ENCODE measurements at regions not wholly inside any gene's neighbourhood (a gene's known extent, or its start where the extent isn't known, plus 50 kb on each side); places are given as distances from the start of the nearest gene placed in this dataset.
A peak's percentile ranks its signal among the peaks of the same experiment; 100 is the strongest.

DNA sequence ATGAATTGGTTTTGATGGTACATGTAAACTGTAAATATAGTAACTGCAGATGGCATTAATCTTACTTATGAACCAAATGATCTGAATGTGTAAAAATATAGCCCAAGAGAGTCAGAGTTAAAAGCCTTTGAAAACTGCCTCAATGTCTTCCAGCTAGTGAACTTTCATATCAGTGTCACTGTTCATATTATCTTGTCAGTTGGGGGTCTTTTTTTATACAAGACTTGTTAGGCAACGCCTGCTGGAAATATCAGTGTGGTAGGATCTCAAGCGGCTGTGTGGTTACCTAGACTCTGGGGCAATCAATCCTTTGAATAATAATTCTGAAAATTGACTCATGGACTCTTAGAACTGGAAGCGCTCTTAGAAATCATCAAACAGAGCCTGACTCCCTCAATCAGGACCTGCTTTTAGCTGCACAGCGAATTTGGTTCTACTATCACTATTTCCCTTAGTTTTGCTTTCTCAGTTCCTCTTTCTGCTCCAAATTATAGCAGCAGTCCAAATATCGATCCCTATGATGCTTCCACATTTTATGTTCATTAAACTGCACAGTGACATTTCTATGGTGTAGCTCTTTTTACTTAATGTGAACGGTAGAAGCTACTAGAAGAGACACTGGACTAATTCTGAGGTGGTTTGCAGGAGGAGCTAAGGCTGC lies 100.1 kb upstream of the COL1A2 start:
- Histone ChIP-seq H2BK120ac (ENCODE audit: insufficient read depth, low read length, poor library complexity) (no peak overlapping the region), H3K27ac (ENCODE audit: low read depth, low read length) (no peak overlapping the region), H2BK12ac (ENCODE audit: low read length) (no peak overlapping the region), H4K12ac (ENCODE audit: low read depth, low read length) (no peak overlapping the region), H2BK5ac (ENCODE audit: low read depth, low read length, poor library complexity) (no peak overlapping the region), H3K23ac (ENCODE audit: low read length) (no peak overlapping the region), H3K79me1 (ENCODE audit: low read length) (peaks cover 10% of the 10 kb centered on the region), H3K14ac (ENCODE audit: low read length) (no peak overlapping the region), H3K9ac (ENCODE audit: low read length) (no peak overlapping the region), H2AK5ac (ENCODE audit: low read length) (no peak overlapping the region), H3K4me3 (ENCODE audit: low read depth, low read length) (no peak overlapping the region), H4K91ac (ENCODE audit: low read depth, low read length) (no peak overlapping the region), H3K27me3 (ENCODE audit: insufficient read depth, low read length) (no peaks in the 10 kb centered on the region), H3K9me3 (ENCODE audit: insufficient read depth, low read depth, low read length) (no peaks in the 10 kb centered on the region), H3K18ac (ENCODE audit: low read length) (no peak overlapping the region), H2AFZ (ENCODE audit: insufficient read depth, low read length, poor library complexity) (no peak overlapping the region), H3K79me2 (ENCODE audit: control insufficient read depth, insufficient read depth, low read length, poor library complexity) (no peaks in the 10 kb centered on the region), H3K4me1 (ENCODE audit: control insufficient read depth in 1 of 2, insufficient read depth in 2 of 2, low read length in 2 of 2) (peaks cover 0 to 12% of the 10 kb centered on the region in 2 experiments), H3K36me3 (ENCODE audit: control insufficient read depth in 1 of 2, insufficient read depth in 2 of 2, low read length in 2 of 2) (no peaks in the 10 kb centered on the region), H3K4ac (ENCODE audit: low read depth, low read length) (no peak overlapping the region), H4K8ac (ENCODE audit: low read depth, low read length) (no peak overlapping the region), H3K4me2 (ENCODE audit: low read length) (no peak overlapping the region)
- no peak for DNase-seq
- no CpG with 5 or more reads among the region's 6 CpGs for WGBS (ENCODE audit: extremely low coverage, insufficient coverage, insufficient read length)

DNA sequence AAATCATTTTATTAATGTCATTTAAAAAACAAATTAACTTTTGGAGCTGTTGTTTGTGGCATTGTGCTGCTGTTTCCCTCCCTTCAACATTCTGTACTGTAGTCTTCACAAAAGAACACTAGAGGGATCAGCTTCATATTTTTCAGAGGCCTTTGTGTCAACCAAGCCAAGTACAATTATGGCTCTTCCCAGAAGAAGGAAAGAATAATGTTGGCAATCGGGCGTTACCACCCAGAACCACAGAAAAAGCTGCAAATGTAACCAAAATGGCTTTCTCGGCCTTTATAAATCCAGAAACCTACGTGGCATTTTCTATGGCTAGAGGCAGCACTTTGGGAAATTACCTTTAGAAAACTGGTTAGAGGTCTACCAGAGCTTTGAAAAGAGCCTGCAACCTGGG lies 98.8 kb upstream of the COL1A2 start:
- H2BK120ac ChIP-seq (ENCODE audit: insufficient read depth, low read length, poor library complexity), result no peak overlapping the region
- H3K27me3 ChIP-seq (ENCODE audit: insufficient read depth, low read length), result no peaks in the 10 kb centered on the region
- H3K23ac ChIP-seq (ENCODE audit: low read length), result no peak overlapping the region
- H2BK5ac ChIP-seq (ENCODE audit: low read depth, low read length, poor library complexity), result no peak overlapping the region
- no peak overlapping the region for H3K4ac ChIP-seq (ENCODE audit: low read depth, low read length)
- WGBS (ENCODE audit: extremely low coverage, insufficient coverage, insufficient read length), result no CpG with 5 or more reads among the region's 4 CpGs
- no peak overlapping the region for H4K8ac ChIP-seq (ENCODE audit: low read depth, low read length)
- H4K91ac ChIP-seq (ENCODE audit: low read depth, low read length), result no peak overlapping the region
- no peak overlapping the region for H4K12ac ChIP-seq (ENCODE audit: low read depth, low read length)
- H3K18ac ChIP-seq (ENCODE audit: low read length), result no peak overlapping the region
- H3K27ac ChIP-seq (ENCODE audit: low read depth, low read length), result no peak overlapping the region
- H3K79me1 ChIP-seq (ENCODE audit: low read length), result peaks cover 12% of the 10 kb centered on the region
- no peaks in the 10 kb centered on the region for H3K9me3 ChIP-seq (ENCODE audit: insufficient read depth, low read depth, low read length)
- DNase-seq, result peak in 1 of 2 donors; percentile 44
- no peak overlapping the region for H3K9ac ChIP-seq (ENCODE audit: low read length)
- H3K4me3 ChIP-seq (ENCODE audit: low read depth, low read length), result no peak overlapping the region
- H2AFZ ChIP-seq (ENCODE audit: insufficient read depth, low read length, poor library complexity), result no peak overlapping the region
- no peaks in the 10 kb centered on the region for H3K36me3 ChIP-seq (ENCODE audit: control insufficient read depth in 1 of 2, insufficient read depth in 2 of 2, low read length in 2 of 2)
- H3K79me2 ChIP-seq (ENCODE audit: control insufficient read depth, insufficient read depth, low read length, poor library complexity), result no peaks in the 10 kb centered on the region
- no peak overlapping the region for H3K4me2 ChIP-seq (ENCODE audit: low read length)
- H3K4me1 ChIP-seq (ENCODE audit: control insufficient read depth in 1 of 2, insufficient read depth in 2 of 2, low read length in 2 of 2), result peaks cover 5 to 17% of the 10 kb centered on the region in 2 experiments
- no peak overlapping the region for H3K14ac ChIP-seq (ENCODE audit: low read length)
- H2AK5ac ChIP-seq (ENCODE audit: low read length), result no peak overlapping the region
- H2BK12ac ChIP-seq (ENCODE audit: low read length), result peak overlapping the region; percentile 88

DNA sequence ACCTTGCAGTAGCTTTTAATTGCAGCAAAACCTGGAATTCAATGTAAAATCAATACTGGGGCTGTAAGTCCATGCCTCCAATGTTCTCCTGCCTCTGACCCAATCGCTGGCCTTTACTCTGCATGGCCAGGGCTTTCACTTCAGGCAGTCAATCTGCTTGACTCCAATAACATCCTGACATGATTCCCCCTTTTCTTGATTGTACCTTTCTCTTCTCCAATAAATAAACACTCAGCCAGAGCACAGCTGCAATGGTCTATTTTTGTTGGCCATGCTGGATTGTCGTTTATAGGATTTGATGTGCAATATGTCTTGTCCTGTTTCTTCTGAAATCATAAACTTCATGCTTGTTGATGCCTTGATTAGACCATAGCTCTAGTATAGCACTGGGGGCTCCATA lies 97.8 kb upstream of the COL1A2 start:
- no peak for DNase-seq
- Histone ChIP-seq H3K79me2 (ENCODE audit: control insufficient read depth, insufficient read depth, low read length, poor library complexity) (peaks cover 3% of the 10 kb centered on the region), H4K12ac (ENCODE audit: low read depth, low read length) (no peak overlapping the region), H3K27me3 (ENCODE audit: insufficient read depth, low read length) (no peaks in the 10 kb centered on the region), H3K27ac (ENCODE audit: low read depth, low read length) (peak overlapping the region; percentile 51), H3K4ac (ENCODE audit: low read depth, low read length) (no peak overlapping the region), H3K9me3 (ENCODE audit: insufficient read depth, low read depth, low read length) (no peaks in the 10 kb centered on the region), H3K79me1 (ENCODE audit: low read length) (peaks cover 19% of the 10 kb centered on the region), H2AK5ac (ENCODE audit: low read length) (peak overlapping the region; percentile 59), H2BK5ac (ENCODE audit: low read depth, low read length, poor library complexity) (peak overlapping the region; percentile 29), H3K4me3 (ENCODE audit: low read depth, low read length) (no peak overlapping the region), H3K9ac (ENCODE audit: low read length) (no peak overlapping the region), H3K14ac (ENCODE audit: low read length) (peak overlapping the region; percentile 60), H4K8ac (ENCODE audit: low read depth, low read length) (peak overlapping the region; percentile 36), H2BK12ac (ENCODE audit: low read length) (peak overlapping the region; percentile 77), H2AFZ (ENCODE audit: insufficient read depth, low read length, poor library complexity) (no peak overlapping the region), H3K36me3 (ENCODE audit: control insufficient read depth in 1 of 2, insufficient read depth in 2 of 2, low read length in 2 of 2) (no peaks in the 10 kb centered on the region), H3K23ac (ENCODE audit: low read length) (no peak overlapping the region), H2BK120ac (ENCODE audit: insufficient read depth, low read length, poor library complexity) (peak overlapping the region; percentile 64), H4K91ac (ENCODE audit: low read depth, low read length) (peak overlapping the region; percentile 70), H3K4me2 (ENCODE audit: low read length) (no peak overlapping the region), H3K18ac (ENCODE audit: low read length) (no peak overlapping the region), H3K4me1 (ENCODE audit: control insufficient read depth in 1 of 2, insufficient read depth in 2 of 2, low read length in 2 of 2) (peaks cover 10 to 23% of the 10 kb centered on the region in 2 experiments)
- no CpG with 5 or more reads among the region's 2 CpGs for WGBS (ENCODE audit: extremely low coverage, insufficient coverage, insufficient read length)

DNA sequence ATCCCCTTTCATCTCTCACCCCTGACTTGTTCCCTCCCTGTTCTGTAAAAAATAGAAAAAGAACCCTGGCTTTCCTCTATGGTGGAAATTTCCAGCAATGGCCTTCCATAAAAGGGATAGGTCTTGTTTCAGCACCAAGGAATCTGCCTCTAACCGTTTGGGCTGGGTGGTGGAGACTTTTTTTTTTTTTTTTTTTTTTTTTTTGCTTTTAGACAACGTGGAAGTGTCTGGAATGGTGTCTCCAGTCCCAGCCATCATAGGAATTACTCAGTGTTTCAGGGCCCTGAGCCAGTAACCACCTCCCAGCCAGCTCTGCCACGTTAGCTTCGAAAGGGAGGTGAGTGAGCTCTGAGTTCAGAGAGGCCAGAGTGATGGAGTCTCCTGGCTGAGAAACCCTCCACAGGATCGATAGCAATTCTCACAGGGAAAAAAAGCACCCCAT lies 97.3 kb upstream of the COL1A2 start:
- Histone ChIP-seq H3K4me3 (ENCODE audit: low read depth, low read length) (no peak overlapping the region), H3K79me1 (ENCODE audit: low read length) (peaks cover 20% of the 10 kb centered on the region)

More for the DNA sequence above, 97.3 kb upstream of the COL1A2 start:
- Histone ChIP-seq H3K14ac (ENCODE audit: low read length) (no peak overlapping the region), H3K27ac (ENCODE audit: low read depth, low read length) (peak overlapping the region; percentile 64), H3K4me1 (ENCODE audit: control insufficient read depth in 1 of 2, insufficient read depth in 2 of 2, low read length in 2 of 2) (peaks cover 10 to 24% of the 10 kb centered on the region in 2 experiments), H4K8ac (ENCODE audit: low read depth, low read length) (peak overlapping the region; percentile 36), H2BK120ac (ENCODE audit: insufficient read depth, low read length, poor library complexity) (no peak overlapping the region), H2AK5ac (ENCODE audit: low read length) (no peak overlapping the region), H2BK5ac (ENCODE audit: low read depth, low read length, poor library complexity) (peak overlapping the region; percentile 29), H4K12ac (ENCODE audit: low read depth, low read length) (no peak overlapping the region), H3K36me3 (ENCODE audit: control insufficient read depth in 1 of 2, insufficient read depth in 2 of 2, low read length in 2 of 2) (no peaks in the 10 kb centered on the region), H4K91ac (ENCODE audit: low read depth, low read length) (peak overlapping the region; percentile 87), H3K9ac (ENCODE audit: low read length) (no peak overlapping the region), H2AFZ (ENCODE audit: insufficient read depth, low read length, poor library complexity) (no peak overlapping the region), H3K27me3 (ENCODE audit: insufficient read depth, low read length) (no peaks in the 10 kb centered on the region), H3K18ac (ENCODE audit: low read length) (no peak overlapping the region), H3K4ac (ENCODE audit: low read depth, low read length) (no peak overlapping the region), H3K23ac (ENCODE audit: low read length) (no peak overlapping the region), H3K4me2 (ENCODE audit: low read length) (no peak overlapping the region), H2BK12ac (ENCODE audit: low read length) (peak overlapping the region; percentile 27), H3K9me3 (ENCODE audit: insufficient read depth, low read depth, low read length) (no peaks in the 10 kb centered on the region), H3K79me2 (ENCODE audit: control insufficient read depth, insufficient read depth, low read length, poor library complexity) (peaks cover 3% of the 10 kb centered on the region)
- WGBS (ENCODE audit: extremely low coverage, insufficient coverage, insufficient read length), result no CpG with 5 or more reads among the region's 5 CpGs
- DNase-seq, result peak; percentile 25 to 44
